Gastroesophageal sphincter (tissue), 4 donors: ENCODE measurements at regions not wholly inside any gene's neighbourhood (a gene's known extent, or its start where the extent isn't known, plus 50 kb on each side); places are given as distances from the start of the nearest gene placed in this dataset.

Experiments used
- ATAC-seq: fragments of 150-250 bp; one replicate; pipeline ENCODE4 v1.9.1; 2016; ENCODE audit warnings: mild to moderate bottlenecking, moderate library complexity
- H3K27ac ChIP-seq, 4 donors: fragments of 200-600 bp; sonication (generic) in 3 of 4; 1 replicate in 3 of 4; 2 replicates in 1 of 4; pipeline ENCODE4 v1.5.1; 2016 to 2019
- H3K27me3 ChIP-seq: fragments of 200-600 bp; sonication (generic); one replicate; pipeline ENCODE4 v1.5.1; 2019
- H3K36me3 ChIP-seq, 2 donors: fragments of 200-600 bp; sonication (generic); one replicate each; pipeline ENCODE4 v1.5.1; 2019; ENCODE audit warnings: control low read depth in 1 of 2
- H3K4me1 ChIP-seq, 3 donors: fragments of 200-600 bp; sonication (generic); 1 replicate in 2 of 3; 2 replicates in 1 of 3; pipeline ENCODE4 v1.5.1; 2016 to 2019; ENCODE audit warnings: control low read depth in 2 of 3
- H3K4me3 ChIP-seq, 2 donors: fragments of 200-600 bp; sonication (generic); one replicate each; pipeline ENCODE4 v1.5.1; 2019; ENCODE audit warnings: mild to moderate bottlenecking in 1 of 2, moderate library complexity in 1 of 2
- H3K9me3 ChIP-seq, 3 donors: fragments of 200-600 bp; sonication (generic); one replicate each; pipeline ENCODE4 v1.5.1; 2017 to 2019; ENCODE audit warnings: control low read depth in 2 of 3
- EP300 ChIP-seq: sonication (generic); formaldehyde crosslinking; IDR thresholded peaks from one replicate; pipeline ENCODE4 v1.6.1; 2017; ENCODE audit warnings: antibody characterized with exemption, mild to moderate bottlenecking
- POLR2A ChIP-seq, 2 donors: fragments of 450-650 bp; IDR thresholded peaks; one replicate each; pipeline ENCODE4 v1.6.1; 2017; ENCODE audit warnings: antibody characterized with exemption in 2 of 2, mild to moderate bottlenecking in 2 of 2, moderate library complexity in 1 of 2
- POLR2AphosphoS5 ChIP-seq: sonication (generic); formaldehyde crosslinking; IDR thresholded peaks from one replicate; pipeline ENCODE4 v1.6.1; 2017; ENCODE audit warnings: antibody characterized with exemption
- WGBS, 2 donors: methylation state at CpG; one replicate each; pipeline ENCODE4 v1.1.5; 2018; ENCODE audit warnings: low coverage in 1 of 2; 5-methylcytosine and 5-hydroxymethylcytosine counted together
- TF ChIP-seq, protein P1 (sequence below), 4 experiments: fragments of 200-600 bp in 2 of 4; fragments of 450-650 bp in 2 of 4; sonication (generic) in 1 of 4; IDR thresholded peaks; one replicate each; pipeline ENCODE4 v1.5.1; 2017 to 2019; ENCODE audit warnings: antibody characterized with exemption in 4 of 4, mild to moderate bottlenecking in 2 of 4, moderate library complexity in 2 of 4

DNA sequence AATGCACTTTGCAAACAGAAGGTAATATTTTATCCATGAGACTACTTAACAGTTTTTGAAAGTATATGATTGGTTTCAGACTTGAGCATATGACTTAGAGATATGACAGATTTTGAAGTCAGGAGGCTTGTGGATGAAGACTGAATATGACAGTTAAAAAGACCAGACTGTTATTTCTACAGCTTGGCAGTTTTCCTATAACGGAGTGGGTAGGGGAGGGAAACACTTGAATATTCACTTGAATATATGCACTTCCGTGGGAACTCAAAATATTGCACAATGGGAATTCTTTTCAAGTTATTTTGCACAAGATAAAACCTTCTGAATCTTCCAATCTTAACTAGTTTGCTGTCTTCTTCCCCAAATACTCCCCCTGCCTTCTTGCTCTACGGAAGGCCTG is 64.6 kb upstream of the ACKR3 start:
- Histone ChIP-seq H3K4me1 (peaks cover 0 to 9% (median 0%) of the 10 kb centered on the region in 3 donors), H3K36me3 (no peaks in the 10 kb centered on the region), H3K9me3 (no peaks in the 10 kb centered on the region), H3K4me3 (no peak overlapping the region), H3K27ac (no peak overlapping the region), H3K27me3 (peaks cover 37% of the 10 kb centered on the region)
- TF ChIP-seq POLR2A (IDR thresholded peaks at IDR 0.05) (no peak), EP300 (no peak)
- TF ChIP-seq, protein P1, sequence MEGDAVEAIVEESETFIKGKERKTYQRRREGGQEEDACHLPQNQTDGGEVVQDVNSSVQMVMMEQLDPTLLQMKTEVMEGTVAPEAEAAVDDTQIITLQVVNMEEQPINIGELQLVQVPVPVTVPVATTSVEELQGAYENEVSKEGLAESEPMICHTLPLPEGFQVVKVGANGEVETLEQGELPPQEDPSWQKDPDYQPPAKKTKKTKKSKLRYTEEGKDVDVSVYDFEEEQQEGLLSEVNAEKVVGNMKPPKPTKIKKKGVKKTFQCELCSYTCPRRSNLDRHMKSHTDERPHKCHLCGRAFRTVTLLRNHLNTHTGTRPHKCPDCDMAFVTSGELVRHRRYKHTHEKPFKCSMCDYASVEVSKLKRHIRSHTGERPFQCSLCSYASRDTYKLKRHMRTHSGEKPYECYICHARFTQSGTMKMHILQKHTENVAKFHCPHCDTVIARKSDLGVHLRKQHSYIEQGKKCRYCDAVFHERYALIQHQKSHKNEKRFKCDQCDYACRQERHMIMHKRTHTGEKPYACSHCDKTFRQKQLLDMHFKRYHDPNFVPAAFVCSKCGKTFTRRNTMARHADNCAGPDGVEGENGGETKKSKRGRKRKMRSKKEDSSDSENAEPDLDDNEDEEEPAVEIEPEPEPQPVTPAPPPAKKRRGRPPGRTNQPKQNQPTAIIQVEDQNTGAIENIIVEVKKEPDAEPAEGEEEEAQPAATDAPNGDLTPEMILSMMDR (IDR thresholded peaks at IDR 0.05), result no peak
- WGBS, 2 donors, result 67 to 69% methylated on average over 3 of the region's 3 CpGs
- ATAC-seq, result no peak

- ATAC-seq, result no peak
- 58 to 63% methylated on average over 2 of the region's 2 CpGs for whole genome bisulfite sequencing, 2 donors
- TF ChIP-seq POLR2AphosphoS5, result no peak
- TF ChIP-seq, protein P1 (IDR thresholded peaks at IDR 0.05), result no peak
These were observed 64.0 kb upstream of the ACKR3 start for GRCh38 chr2:236505648-236506047.

GRCh38 chr2:236507393-236508085 is 62.1 kb upstream of the ACKR3 start:
- H3K4me3 ChIP-seq, result peak overlapping the region; percentile 7 to 53
- peaks cover 0 to 11% (median 0%) of the 10 kb centered on the region in 3 donors for H3K4me1 ChIP-seq
- peak overlapping the region in 1 of 4 donors; percentile 27 for H3K27ac ChIP-seq
- WGBS, 2 donors, result 74 to 96% methylated on average over 3 to 8 of the region's 56 CpGs
- no peaks in the 10 kb centered on the region for H3K36me3 ChIP-seq
- H3K27me3 ChIP-seq, result peaks cover 37% of the 10 kb centered on the region
- no peak for TF ChIP-seq POLR2A (IDR thresholded peaks at IDR 0.05)
- no peak for TF ChIP-seq POLR2AphosphoS5
- no peak for TF ChIP-seq EP300
- TF ChIP-seq, protein P1 (IDR thresholded peaks at IDR 0.05), result no peak
- H3K9me3 ChIP-seq, result no peaks in the 10 kb centered on the region
- ATAC-seq, result peak; percentile 63

More at GRCh38 chr2:236505648-236506047, 64.0 kb upstream of the ACKR3 start:
- H3K4me1 ChIP-seq, result peaks cover 0 to 9% (median 0%) of the 10 kb centered on the region in 3 donors
- H3K27ac ChIP-seq, result no peak overlapping the region
- H3K9me3 ChIP-seq, result no peaks in the 10 kb centered on the region
- no peak overlapping the region for H3K4me3 ChIP-seq
- H3K36me3 ChIP-seq, result no peaks in the 10 kb centered on the region
- peaks cover 37% of the 10 kb centered on the region for H3K27me3 ChIP-seq

DNA sequence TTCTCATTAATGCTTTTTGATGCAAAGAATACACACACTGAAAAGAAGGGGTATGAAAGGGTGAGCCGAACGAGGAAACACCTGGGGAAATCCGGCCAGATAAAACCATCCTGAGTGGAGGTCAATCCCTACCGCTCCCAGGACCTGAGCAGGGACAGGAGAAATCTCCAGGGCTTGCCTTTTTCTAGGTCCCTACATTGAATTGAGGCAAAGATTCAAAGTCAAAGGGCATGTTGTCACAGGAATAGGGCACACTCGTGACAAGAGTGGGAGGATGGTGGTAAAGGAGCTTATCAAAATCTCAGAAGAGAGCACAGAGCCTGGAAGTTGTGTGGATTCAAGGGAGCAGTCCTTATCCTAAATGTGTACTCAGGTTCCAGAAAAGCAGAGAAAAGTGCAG is 61.2 kb upstream of the ACKR3 start:
- TF ChIP-seq POLR2AphosphoS5 (no peak), POLR2A (IDR thresholded peaks at IDR 0.05) (no peak), EP300 (no peak)
- TF ChIP-seq, protein P1 (IDR thresholded peaks at IDR 0.05), result no peak
- H3K4me3 ChIP-seq, result no peak overlapping the region
- WGBS, 2 donors, result 78 to 92% methylated on average over 4 to 5 of the region's 5 CpGs
- no peak overlapping the region for H3K27ac ChIP-seq
- no peak for ATAC-seq
- H3K27me3 ChIP-seq, result peaks cover 35% of the 10 kb centered on the region
- no peaks in the 10 kb centered on the region for H3K9me3 ChIP-seq
- H3K36me3 ChIP-seq, result no peaks in the 10 kb centered on the region
- peaks cover 0 to 19% (median 0%) of the 10 kb centered on the region in 3 donors for H3K4me1 ChIP-seq

GRCh38 chr2:236510034-236510433 is 59.6 kb upstream of the ACKR3 start:
- peaks cover 0 to 19% (median 0%) of the 10 kb centered on the region in 3 donors for H3K4me1 ChIP-seq
- WGBS, 2 donors, result 89 to 91% methylated on average over 2 of the region's 2 CpGs
- H3K27me3 ChIP-seq, result peaks cover 32% of the 10 kb centered on the region
- no peak for ATAC-seq
- no peak overlapping the region for H3K27ac ChIP-seq
- H3K36me3 ChIP-seq, result no peaks in the 10 kb centered on the region
- H3K4me3 ChIP-seq, result no peak overlapping the region
- TF ChIP-seq POLR2A (IDR thresholded peaks at IDR 0.05), result no peak
- no peak for TF ChIP-seq EP300
- TF ChIP-seq, protein P1 (IDR thresholded peaks at IDR 0.05), result no peak
- no peak for TF ChIP-seq POLR2AphosphoS5
- H3K9me3 ChIP-seq, result no peaks in the 10 kb centered on the region
